OCI-LY7 (cell line): ENCODE measurements at regions not wholly inside any gene's neighbourhood (a gene's known extent, or its start where the extent isn't known, plus 50 kb on each side); places are given as distances from the start of the nearest gene placed in this dataset.

Source experiments
- BruUV-seq: library from RNA; stranded (reverse); fragments of 400-500 nt; replicated peaks from 2 replicates; lab custom pipeline; 2021; lab: Mats Ljungman, UMichigan
- CTCF ChIA-PET: fragments of 300-600 bp; sonication (Branson Sonifier 250); formaldehyde crosslinking; loops from one replicate; lab custom pipeline; 2022; ENCODE audit warnings: antibody characterized with exemption; ENCODE audit not compliant: unreplicated experiment; lab: Charles Lee
- POLR2A ChIA-PET: fragments of 300-600 bp; sonication (Branson Sonifier 250); formaldehyde crosslinking; loops from one replicate; lab custom pipeline; 2022; ENCODE audit warnings: antibody characterized with exemption; lab: Charles Lee
- DNase-seq: peaks from one replicate; pipeline ENCODE4 v3.0.0-alpha.2; 2015; ENCODE audit warnings: low spot score
- H2AFZ ChIP-seq: fragments of 200-600 bp; sonication (generic), shearing (Covaris generic); 2 replicates; pipeline ENCODE4 v1.6.1; 2014; ENCODE audit warnings: mild to moderate bottlenecking, antibody characterized with exemption, low read length, moderate library complexity
- H3K27ac ChIP-seq: fragments of 200-600 bp; sonication (generic); 2 replicates; pipeline ENCODE4 v1.5.1; 2014; ENCODE audit warnings: mixed run types, low read depth, mild to moderate bottlenecking, moderate library complexity, low read length, inconsistent platforms; ENCODE audit not compliant: poor library complexity, severe bottlenecking
- H3K36me3 ChIP-seq: fragments of 200-600 bp; sonication (generic); 2 replicates; pipeline ENCODE4 v1.6.1; 2014; ENCODE audit warnings: mild to moderate bottlenecking, antibody characterized with exemption, low read length, moderate library complexity, mixed read lengths; ENCODE audit not compliant: insufficient read depth
- H3K4me1 ChIP-seq: fragments of 200-600 bp; sonication (generic); 2 replicates; pipeline ENCODE4 v1.5.1; 2014; ENCODE audit warnings: mild to moderate bottlenecking, low read length; ENCODE audit not compliant: insufficient read depth, poor library complexity, severe bottlenecking
- H3K4me2 ChIP-seq: fragments of 200-600 bp; sonication (generic); 2 replicates; pipeline ENCODE4 v1.6.1; 2014; ENCODE audit warnings: mild to moderate bottlenecking, low read length
- H3K4me3 ChIP-seq: fragments of 200-600 bp; sonication (generic); 2 replicates; pipeline ENCODE4 v1.5.1; 2014; ENCODE audit warnings: mild to moderate bottlenecking, low read depth, low read length; ENCODE audit not compliant: poor library complexity, severe bottlenecking
- H3K79me2 ChIP-seq: fragments of 200-600 bp; sonication (generic); 2 replicates; pipeline ENCODE4 v1.6.1; 2016; ENCODE audit warnings: low read depth, mild to moderate bottlenecking, low read length, moderate library complexity, mixed read lengths; ENCODE audit not compliant: insufficient read depth
- H3K9me2 ChIP-seq: fragments of 200-600 bp; sonication (generic); 2 replicates; pipeline ENCODE4 v1.6.1; 2016; ENCODE audit warnings: mild to moderate bottlenecking, low read length, mixed read lengths; ENCODE audit not compliant: insufficient read depth
- H3K9me3 ChIP-seq: fragments of 200-600 bp; sonication (generic); 2 replicates; pipeline ENCODE4 v1.6.1; 2014; ENCODE audit warnings: mild to moderate bottlenecking, mixed run types, low read length, mixed read lengths
- H4K20me1 ChIP-seq: fragments of 200-600 bp; sonication (generic); 2 replicates; pipeline ENCODE4 v1.6.1; 2014; ENCODE audit warnings: mild to moderate bottlenecking, antibody characterized with exemption, low read length, moderate library complexity, mixed read lengths; ENCODE audit not compliant: insufficient read depth
- CTCF ChIP-seq: fragments of 200-600 bp; sonication (generic); conservative IDR thresholded peaks from 2 replicates; pipeline ENCODE4 v1.5.1; 2014; ENCODE audit warnings: mild to moderate bottlenecking, antibody characterized with exemption, low read length, moderate library complexity, mixed read lengths
- EZH2phosphoT487 ChIP-seq: fragments of 200-600 bp; sonication (generic); IDR thresholded peaks from 2 replicates; pipeline ENCODE4 v1.6.1; 2018; ENCODE audit warnings: low read depth, borderline replicate concordance, mild to moderate bottlenecking, mixed run types, antibody characterized with exemption, low read length, moderate library complexity, mixed read lengths
- intact Hi-C: fragments of 100-400 bp; cut with micrococcal nuclease; formaldehyde crosslinking; loops from one replicate; pipeline ENCODE4 v1.10.0; 2022; ENCODE audit not compliant: unreplicated experiment

GRCh38 chr12:40502322-40502721, 189.9 kb upstream of the CNTN1 start:
- intact Hi-C loops: no loop called here
- no peaks in the 10 kb centered on the region for H3K36me3 ChIP-seq
- H3K27ac ChIP-seq: no peak overlapping the region
- no peaks in the 10 kb centered on the region for H3K9me2 ChIP-seq
- H3K9me3 ChIP-seq: 0 out of 2 replicates have a peak, but pooled peaks cover 5% of the 10 kb centered on the region
- ChIA-PET CTCF (no interaction called here), POLR2A (interaction anchor here (0.8 kb wide), 1 partner anchor 623 kb away, joined by 3 read pairs; no protein-coding TSS in a partner anchor)
- no TSS peak for BruUV-seq
- no peaks in the 10 kb centered on the region for H3K79me2 ChIP-seq
- peak overlapping the region; percentile 36 for H3K4me2 ChIP-seq
- H3K4me1 ChIP-seq: peaks cover 17% of the 10 kb centered on the region
- TF ChIP-seq CTCF: no peak
- no peak for TF ChIP-seq EZH2phosphoT487
- H4K20me1 ChIP-seq: no peaks in the 10 kb centered on the region
- DNase-seq: peak; percentile 46
- peak overlapping the region; percentile 89 for H2AFZ ChIP-seq
- peak overlapping the region; percentile 8 for H3K4me3 ChIP-seq

- BruUV-seq: no TSS peak
- peak overlapping the region; percentile 43; the same call in 1 of the 2 replicates for H2AFZ ChIP-seq
- intact Hi-C loops: loop anchor here (1.0 kb wide), 1 partner anchor 9 kb away; no protein-coding TSS in a partner anchor
- H3K4me2 ChIP-seq: no peak overlapping the region
- H4K20me1 ChIP-seq: no peaks in the 10 kb centered on the region
- H3K36me3 ChIP-seq: no peaks in the 10 kb centered on the region
- TF ChIP-seq CTCF (no peak), EZH2phosphoT487 (no peak)
- no peak overlapping the region for H3K4me3 ChIP-seq
- H3K79me2 ChIP-seq: no peaks in the 10 kb centered on the region
- ChIA-PET POLR2A (no interaction called here), CTCF (no interaction called here)
- no peak for DNase-seq
- H3K9me3 ChIP-seq: 0 out of 2 replicates have a peak, but pooled peaks cover 5% of the 10 kb centered on the region
- H3K4me1 ChIP-seq: peaks cover 17% of the 10 kb centered on the region
- H3K27ac ChIP-seq: no peak overlapping the region
- H3K9me2 ChIP-seq: no peaks in the 10 kb centered on the region
Observed at GRCh38 chr12:40505327-40505726, 186.9 kb upstream of the CNTN1 start.

- ChIA-PET POLR2A (no interaction called here), CTCF (no interaction called here)
- H3K9me3 ChIP-seq: no peaks in the 10 kb centered on the region
- peaks cover 6% of the 10 kb centered on the region for H3K4me1 ChIP-seq
- H3K4me2 ChIP-seq: no peak overlapping the region
- no peak overlapping the region for H2AFZ ChIP-seq
- H3K4me3 ChIP-seq: no peak overlapping the region
- no peaks in the 10 kb centered on the region for H3K36me3 ChIP-seq
- no peak for TF ChIP-seq CTCF
- no peak for TF ChIP-seq EZH2phosphoT487
- no peaks in the 10 kb centered on the region for H3K79me2 ChIP-seq
- DNase-seq: no peak
- H3K27ac ChIP-seq: no peak overlapping the region
- H4K20me1 ChIP-seq: no peaks in the 10 kb centered on the region
- intact Hi-C loops: no loop called here
- H3K9me2 ChIP-seq: no peaks in the 10 kb centered on the region
- BruUV-seq: no TSS peak
Observed at GRCh38 chr12:40508421-40508820, 183.8 kb upstream of the CNTN1 start.
